Testis (tissue), 2 donors: ENCODE measurements at regions not wholly inside any gene's neighbourhood (a gene's known extent, or its start where the extent isn't known, plus 50 kb on each side); places are given as distances from the start of the nearest gene placed in this dataset.

ENCODE experiments used
- CTCF ChIP-seq, 3 experiments: fragments of 450-650 bp in 2 of 3; fragments of 200-600 bp in 1 of 3; sonication (generic) in 1 of 3; IDR thresholded peaks; one replicate each; pipeline ENCODE4 v1.5.1; 2016 to 2019; ENCODE audit warnings: antibody characterized with exemption in 3 of 3, mild to moderate bottlenecking in 2 of 3, moderate library complexity in 1 of 3
- POLR2A ChIP-seq: fragments of 450-650 bp; IDR thresholded peaks from one replicate; pipeline ENCODE4 v1.6.1; 2017; ENCODE audit warnings: antibody characterized with exemption, mild to moderate bottlenecking, moderate library complexity

- TF ChIP-seq CTCF (IDR thresholded peaks at IDR 0.05) (no peak), POLR2A (no peak)
Measured at GRCh38 chr15:72983801-72984545, 68.3 kb upstream of the NEO1 start.
